Embryonic facial prominence (tissue), 1 donor: ENCODE measurements at regions not wholly inside any gene's neighbourhood (a gene's known extent, or its start where the extent isn't known, plus 50 kb on each side); places are given as distances from the start of the nearest gene placed in this dataset.
"Not testable (repeated sequence)": the region's sequence is repeated elsewhere in the genome, so short reads cannot be mapped to it uniquely, and the experiment has no call there.

ENCODE experiments used
- DNase-seq: peaks from one replicate; pipeline ENCODE4 v3.0.0-alpha.2; 2016; ENCODE audit errors: extremely low spot score

GRCh38 chr17:21517538-21518293 lies 141.6 kb downstream of the KCNJ12 start:
- no peak for DNase-seq

DNA sequence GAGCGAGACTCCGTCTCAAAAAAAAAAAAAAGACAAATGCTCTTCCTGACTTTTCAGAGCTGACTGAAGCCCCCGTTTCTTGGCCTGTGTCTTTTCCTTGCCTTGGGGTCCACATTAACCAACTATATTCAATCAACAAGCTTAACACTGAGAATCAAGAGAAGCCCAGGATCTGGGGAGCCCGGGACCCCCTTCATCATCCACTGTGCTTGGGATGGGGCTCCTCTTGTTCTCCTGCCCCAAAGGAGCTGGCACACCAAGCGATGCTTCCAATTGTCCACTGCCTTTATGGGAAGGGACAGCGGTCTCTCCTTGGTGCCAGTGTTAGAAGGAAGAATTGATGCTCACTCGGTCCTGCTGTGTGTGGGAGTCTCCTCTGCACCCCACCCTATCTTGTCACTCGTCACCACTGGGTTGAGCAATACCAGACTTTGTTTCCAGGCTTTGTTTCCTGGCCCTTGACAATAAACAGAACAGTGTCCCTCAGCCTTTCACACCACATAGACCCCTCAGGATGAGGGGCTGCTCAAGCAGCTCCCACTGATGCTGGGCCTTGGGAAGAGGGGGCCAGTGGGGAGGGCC lies 146.7 kb downstream of the KCNJ12 start:
- DNase-seq: no peak

GRCh38 chr17:21523497-21524210 lies 147.5 kb downstream of the KCNJ12 start:
- DNase-seq: no peak

- no peak for DNase-seq
Measured at GRCh38 chr17:21524211-21524591, 148.0 kb downstream of the KCNJ12 start.

DNA sequence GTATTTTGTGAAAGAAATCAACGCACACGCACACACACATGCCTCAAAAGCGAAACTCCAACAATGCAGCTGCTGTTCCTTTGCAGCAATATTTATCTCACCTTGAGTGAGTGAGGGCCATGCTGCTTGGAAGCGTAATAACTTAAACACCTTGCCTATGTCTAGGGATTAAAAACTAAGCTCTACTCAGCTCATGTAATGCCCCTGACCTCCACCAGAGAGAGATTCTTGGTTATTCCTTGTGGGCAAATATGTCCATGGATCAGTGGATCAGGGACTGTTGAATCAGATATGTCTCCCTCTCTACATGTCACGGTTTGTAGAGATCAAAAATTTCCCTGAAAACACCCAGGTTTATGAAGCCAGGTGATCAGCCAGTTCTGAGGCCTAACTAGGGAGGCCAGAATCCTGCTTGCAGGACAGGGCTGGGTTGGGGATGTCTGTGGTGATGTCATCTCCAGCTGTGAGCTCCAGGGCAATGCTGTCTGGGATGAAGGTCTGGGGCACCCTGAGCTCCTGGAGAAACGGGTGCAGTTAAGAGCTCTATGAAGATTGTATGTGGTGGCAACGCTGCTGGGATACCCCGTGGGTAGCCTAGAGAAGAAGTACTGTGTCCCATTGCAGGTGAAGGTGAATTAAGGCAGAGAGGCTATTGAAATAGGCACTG lies 149.4 kb downstream of the KCNJ12 start:
- DNase-seq: no peak

DNA sequence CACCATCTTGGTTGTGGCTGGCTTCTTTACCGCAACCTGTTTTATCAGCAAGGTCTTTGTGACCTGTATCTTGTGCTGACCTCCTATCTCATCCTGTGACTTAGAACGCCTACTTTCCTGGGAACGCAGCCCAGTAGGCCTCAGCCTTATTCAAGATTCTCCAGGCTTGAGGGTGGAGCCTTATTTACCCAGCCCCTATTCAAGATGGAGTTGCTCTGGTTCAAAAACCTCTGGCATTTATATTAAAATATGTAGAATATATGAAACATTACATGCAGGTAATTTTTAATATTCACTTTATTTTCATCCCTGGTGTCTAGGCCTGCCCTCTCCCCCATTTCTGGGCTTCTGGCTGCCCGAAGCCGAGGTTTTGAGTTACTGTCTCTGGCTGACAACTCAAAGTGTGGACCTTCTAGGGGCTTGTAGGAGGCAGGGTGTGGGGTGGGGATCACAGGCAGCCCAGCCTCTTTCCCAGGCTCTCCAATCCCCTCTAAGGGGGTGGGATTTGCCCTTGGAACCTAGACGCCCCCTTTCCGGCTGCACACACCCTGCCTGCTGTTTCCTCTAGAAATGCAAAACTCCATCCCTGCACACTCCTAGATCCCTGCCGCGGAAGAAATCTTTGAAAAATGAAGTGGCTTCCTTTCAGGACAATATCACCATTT lies 152.0 kb downstream of the KCNJ12 start:
- no peak for DNase-seq

GRCh38 chr17:21530311-21530710 lies 154.2 kb downstream of the KCNJ12 start:
- DNase-seq: no peak

DNA sequence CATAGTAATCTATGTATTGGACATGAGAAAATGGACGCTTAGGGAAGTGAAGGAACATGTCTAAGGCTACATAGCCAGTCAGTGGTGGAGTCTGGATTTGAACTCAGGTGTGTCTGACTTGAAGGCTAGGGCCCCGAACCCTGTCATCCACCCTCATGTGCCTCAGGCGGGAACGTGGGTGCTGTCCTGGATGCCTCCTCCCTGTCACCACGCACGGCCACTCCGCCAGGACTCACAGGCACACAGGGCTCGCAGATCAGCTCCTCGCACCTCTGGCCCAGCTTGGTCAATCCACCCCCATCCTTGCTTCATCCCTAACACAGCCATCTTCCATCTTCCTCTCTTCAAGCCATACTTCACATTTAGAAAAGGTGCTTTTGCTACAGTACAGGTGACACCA lies 154.7 kb downstream of the KCNJ12 start:
- no peak for DNase-seq

DNA sequence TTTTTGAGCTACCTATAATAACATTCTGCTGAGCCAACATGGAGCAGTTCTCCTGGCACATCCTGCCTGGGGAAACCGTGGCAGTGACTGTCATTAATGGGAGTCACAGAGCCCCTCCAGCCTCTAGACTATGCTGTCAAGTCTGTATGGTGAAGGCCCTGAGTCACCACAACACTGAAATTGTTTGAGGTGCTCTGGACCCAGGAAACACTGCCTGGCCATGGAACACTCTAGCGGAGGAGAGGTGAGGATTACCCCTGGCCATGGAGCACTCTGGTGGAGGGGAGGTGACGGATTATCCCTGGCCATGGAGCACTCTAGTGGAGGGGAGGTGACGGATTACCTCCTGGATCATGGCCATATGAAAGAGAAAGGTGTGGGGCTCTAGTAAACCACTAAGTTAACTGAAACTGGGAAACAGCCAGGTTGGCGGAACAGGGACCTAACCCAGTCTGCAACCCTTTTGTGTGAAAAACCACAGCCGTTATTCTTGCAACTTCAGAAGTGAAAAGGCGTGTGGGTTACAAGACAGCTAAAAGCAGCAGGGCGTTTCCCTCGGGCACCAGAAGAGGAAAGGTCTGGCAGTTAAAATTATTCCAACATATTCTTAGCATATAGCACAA lies 156.7 kb downstream of the KCNJ12 start:
- no peak for DNase-seq

DNA sequence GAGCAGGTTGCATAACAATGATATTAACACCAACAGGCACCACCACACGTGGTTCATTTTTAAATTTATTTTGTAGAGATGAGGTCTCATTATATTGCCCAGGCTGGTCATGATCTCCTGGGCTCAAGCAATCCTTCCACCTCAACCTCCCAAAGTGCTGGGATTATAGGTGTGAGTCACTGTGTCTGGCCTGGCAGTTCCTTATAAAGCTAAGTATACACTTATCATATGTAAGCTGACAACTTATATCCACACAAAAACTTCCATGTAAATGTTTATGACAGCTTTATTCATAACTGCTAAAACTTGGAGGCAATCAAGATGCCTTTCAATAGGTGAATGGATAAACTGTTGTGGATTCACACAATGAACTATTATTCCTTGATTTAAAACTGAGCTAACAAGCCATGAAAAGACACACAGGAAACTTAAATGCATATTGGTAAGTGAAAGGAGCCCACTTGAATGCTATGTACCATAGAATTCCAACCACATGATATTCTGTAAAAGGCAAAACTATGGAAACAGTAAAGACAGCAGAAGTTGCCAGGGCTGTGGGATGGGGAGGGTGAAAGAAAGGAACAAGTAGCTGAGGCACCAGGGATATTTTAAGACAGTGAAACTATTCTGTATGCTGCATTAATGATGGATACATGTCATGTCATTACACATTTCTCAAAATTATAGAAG lies 156.5 kb upstream of the KCNJ18 start:
- DNase-seq: no peak

- DNase-seq: no peak
Measured at GRCh38 chr17:21537302-21537701, 155.0 kb upstream of the KCNJ18 start.

- no peak for DNase-seq
Measured at GRCh38 chr17:21538615-21539014, 153.7 kb upstream of the KCNJ18 start.

DNA sequence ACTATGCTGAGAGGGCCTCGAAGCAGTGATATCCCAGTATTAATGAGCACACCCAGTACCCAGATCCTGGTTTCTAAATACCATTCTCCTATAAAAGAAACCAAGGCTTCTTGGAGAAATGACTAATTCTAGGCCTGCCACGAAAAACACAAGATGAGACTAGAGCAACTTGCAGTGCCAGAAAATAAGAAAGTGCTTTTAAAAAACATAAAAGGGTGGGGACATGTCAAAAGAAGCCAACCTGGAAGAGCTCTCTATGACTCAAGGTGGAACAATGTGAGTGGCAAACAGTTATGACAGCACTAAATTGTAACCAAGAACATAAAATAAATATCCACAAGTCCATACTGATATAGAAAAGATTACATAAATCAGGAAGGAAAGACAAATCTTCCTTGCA lies 153.2 kb upstream of the KCNJ18 start:
- no peak for DNase-seq

DNA sequence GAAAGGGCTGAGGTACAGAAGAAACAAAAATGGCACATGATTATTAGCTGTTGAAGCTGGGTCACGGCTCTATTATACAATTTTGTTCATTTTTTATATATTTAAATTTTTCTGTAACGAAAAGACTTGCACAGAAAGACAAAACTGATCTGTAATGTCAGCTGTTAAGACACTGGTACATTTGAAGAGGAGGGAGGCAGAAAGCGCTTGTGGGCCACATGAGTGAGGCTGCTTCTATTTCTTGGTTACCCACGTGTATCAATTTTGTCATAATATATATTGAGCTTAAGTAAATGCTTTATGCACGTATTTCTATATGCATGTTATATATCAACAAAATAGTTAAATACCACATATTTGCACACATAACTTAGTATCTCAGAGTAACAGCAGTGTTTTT lies 151.8 kb upstream of the KCNJ18 start:
- DNase-seq: no peak

- no peak for DNase-seq
Measured at GRCh38 chr17:21542070-21542469, 150.3 kb upstream of the KCNJ18 start.

GRCh38 chr17:21542991-21543390 lies 149.3 kb upstream of the KCNJ18 start:
- DNase-seq: no peak

DNA sequence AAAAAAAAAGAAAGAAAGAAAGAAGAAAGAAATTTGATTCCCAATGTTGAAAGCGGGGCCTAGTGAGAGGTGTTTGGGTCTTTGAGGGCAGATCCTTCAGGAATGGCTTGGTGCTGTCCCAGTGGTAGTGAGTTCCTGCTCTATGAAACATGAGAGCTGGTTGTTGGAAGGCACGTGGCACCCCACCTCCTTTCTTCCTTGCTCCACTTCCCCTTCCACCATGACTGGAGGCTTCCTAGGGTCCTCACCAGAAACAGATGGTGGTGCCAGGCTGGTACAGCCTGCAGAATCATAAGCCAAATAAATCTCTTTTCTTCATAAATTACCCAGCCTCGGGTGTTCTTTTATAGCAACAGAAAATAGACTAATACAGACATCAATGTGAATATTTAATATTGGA lies 147.3 kb upstream of the KCNJ18 start:
- DNase-seq: no peak

DNA sequence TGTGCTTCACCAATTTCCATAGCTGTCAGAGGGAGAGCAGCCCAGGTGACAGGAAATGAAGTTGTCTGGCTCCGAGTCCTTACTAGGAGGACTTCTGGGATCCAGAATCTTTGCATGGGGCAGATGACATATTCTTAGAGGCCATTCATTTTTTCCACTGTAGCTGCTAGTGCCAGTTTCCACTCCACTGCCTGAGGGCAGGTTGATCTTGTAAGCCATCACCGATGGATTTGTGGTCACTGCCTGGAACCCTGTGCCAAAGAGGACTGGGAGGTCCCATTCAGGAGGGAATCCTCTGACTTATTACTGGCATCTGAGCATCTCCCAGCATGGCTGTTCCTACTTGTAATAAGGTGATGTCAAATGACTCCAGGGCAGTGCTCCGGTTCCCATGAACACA lies 144.1 kb upstream of the KCNJ18 start:
- DNase-seq: no peak

- no peak for DNase-seq
Measured at GRCh38 chr17:21549107-21549687, 143.1 kb upstream of the KCNJ18 start.

- not testable (repeated sequence) for DNase-seq
Measured at GRCh38 chr17:21550031-21550430, 142.3 kb upstream of the KCNJ18 start.
